ENCODE measurements at regions not wholly inside any gene's neighbourhood (a gene's known extent, or its start where the extent isn't known, plus 50 kb on each side); places are given as distances from the start of the nearest gene placed in this dataset.

GRCh38 chr10:108840944-108841343 is 1082.4 kb downstream of the XPNPEP1 start:
- DNase-seq: no peak

DNA sequence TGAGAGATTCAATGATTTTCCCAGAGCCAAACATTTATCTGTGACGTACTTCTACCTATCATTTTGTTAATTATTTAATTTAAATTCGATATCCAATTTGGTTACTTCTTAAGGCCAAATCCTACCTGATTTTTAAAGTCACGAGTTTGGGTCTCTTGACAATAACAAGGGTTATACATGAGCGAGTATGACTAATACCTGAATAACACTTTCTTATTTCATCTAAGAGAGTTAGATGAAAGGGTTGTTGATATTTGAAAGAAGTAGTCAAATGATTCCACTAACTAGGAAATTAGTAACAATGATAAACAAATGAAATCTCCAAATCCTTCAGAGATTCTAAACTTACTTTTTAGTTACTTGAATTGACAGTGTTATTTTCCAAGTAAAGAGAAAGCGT is 1086.9 kb downstream of the XPNPEP1 start:
- DNase-seq: no peak

- DNase-seq: no peak
Observed at GRCh38 chr10:108822026-108822425, 1101.3 kb downstream of the XPNPEP1 start.

DNA sequence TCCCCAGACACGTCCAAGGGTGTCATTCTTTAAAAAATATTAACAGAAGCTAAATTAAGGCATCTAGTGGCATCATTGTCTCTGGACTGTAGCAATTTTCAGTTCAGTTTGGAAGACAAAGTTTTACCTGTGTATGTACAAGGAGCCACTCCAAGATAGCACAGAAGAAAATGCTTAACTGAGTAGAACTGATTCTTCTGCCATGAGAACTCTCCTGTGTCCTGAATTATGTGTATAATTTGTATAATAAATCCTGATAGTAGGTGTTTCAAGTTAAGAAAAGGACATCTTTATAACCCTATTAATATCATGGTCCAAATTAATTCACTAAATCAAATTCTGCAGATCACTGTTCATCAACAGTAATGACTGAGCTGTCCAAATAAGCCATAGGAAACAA is 1104.0 kb downstream of the XPNPEP1 start:
- DNase-seq: no peak

- peak; percentile 52 for DNase-seq
Observed at GRCh38 chr10:108817584-108817983, 1105.7 kb downstream of the XPNPEP1 start.

- DNase-seq: no peak
Observed at GRCh38 chr10:108817135-108817534, 1106.2 kb downstream of the XPNPEP1 start.

DNA sequence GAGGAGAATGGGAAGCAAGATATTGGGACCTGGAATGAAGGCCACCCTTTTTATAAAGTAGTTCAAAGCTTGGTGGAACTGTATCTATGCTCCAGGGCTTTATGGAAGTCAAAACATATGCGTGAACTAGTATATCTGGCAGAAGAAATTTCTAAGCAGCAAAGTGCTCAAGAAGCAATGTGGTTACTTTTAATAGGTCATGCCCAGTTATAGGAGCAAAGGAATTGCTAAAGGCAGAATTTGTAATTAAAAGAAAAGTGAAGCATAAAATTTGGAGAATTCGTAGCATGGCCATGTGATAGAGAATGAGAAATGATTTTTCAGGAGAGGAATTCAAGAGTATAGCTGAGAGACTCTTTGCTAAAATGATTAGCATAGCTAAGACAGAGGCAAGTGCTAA is 1110.4 kb downstream of the XPNPEP1 start:
- no peak for DNase-seq

DNA sequence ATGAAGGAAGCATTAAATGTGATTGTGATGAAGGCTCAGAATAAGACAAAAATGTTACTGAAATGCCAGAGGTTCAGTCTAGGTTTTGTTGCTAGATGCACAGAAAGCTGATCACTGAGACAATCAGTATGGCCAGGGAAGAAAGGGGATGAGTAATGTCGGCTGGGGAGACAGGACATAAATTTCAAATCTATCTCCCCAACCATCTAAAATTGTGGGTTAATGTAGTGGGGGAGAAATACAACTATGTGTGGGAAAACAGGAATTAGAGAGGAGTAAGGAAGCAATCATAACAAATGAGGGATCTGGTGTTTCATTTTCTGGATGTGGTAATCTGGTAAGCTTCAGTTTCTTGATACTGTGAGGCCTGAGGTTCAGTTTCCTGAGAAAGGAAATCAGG is 1111.0 kb downstream of the XPNPEP1 start:
- peak; percentile 88 for DNase-seq

- no peak for DNase-seq
Observed at GRCh38 chr10:108808228-108808627, 1115.1 kb downstream of the XPNPEP1 start.

- DNase-seq: peak; percentile 91
Observed at GRCh38 chr10:108801775-108802517, 1121.4 kb downstream of the XPNPEP1 start.

DNA sequence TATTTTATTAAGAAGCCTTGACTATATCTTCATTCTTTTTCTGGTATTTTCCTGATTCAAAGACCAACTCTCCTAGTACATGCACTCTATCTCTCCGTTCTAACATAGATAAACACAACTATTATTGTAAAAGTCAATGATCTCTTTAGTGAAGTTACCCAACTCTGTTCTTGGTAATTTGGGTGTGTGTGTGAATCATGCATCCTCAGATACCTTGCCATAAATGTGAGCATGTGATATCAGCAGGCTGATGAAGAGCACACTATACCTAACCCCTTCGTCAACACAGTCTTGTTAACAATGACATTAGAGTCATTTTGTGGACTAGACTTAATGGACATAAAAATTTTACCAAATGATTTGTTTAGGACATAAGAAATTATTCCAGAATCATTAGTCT is 1122.1 kb downstream of the XPNPEP1 start:
- DNase-seq: no peak

DNA sequence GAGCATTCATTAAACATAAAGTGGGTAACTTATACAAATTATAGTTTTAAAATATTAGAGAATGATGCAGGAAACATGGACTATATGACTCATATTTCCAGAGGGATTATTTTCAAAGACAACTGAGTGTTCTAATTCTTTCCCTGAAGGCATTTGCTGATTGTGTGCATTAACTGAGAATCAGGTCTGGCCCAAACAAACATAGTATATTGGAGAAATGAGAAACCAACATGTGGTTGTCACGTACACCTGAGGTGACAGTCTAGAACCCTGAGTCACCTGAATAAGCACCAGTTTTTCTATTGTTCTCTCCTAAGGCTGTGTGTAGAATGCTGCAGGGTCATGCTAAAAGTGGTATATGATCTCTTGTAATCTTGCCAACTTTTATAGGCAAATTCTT is 1125.7 kb downstream of the XPNPEP1 start:
- DNase-seq: no peak

- DNase-seq: peak; percentile 51
Observed at GRCh38 chr10:108791794-108792474, 1131.4 kb downstream of the XPNPEP1 start.

- no peak for DNase-seq
Observed at GRCh38 chr10:108791030-108791429, 1132.3 kb downstream of the XPNPEP1 start.

GRCh38 chr10:108789919-108790318 is 1133.4 kb downstream of the XPNPEP1 start:
- peak; percentile 82 for DNase-seq

DNA sequence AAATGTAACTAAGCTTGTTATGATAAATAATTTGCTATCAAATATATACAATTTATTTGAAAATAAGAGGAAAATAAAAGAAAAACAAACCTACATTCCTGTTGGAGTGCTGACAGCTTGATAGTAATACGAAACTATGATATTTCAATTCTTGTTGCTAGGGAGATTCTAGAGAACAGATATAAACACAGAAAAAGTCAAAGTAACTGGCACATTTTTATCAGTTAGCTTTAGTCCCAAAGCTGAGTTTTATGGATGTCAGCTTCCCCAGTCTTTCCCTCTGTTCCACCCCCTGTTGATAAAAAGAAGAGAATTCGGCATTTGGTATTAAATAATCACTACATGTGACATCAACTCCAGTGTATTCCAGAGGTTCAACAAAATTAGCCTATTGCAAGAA is 1134.0 kb downstream of the XPNPEP1 start:
- DNase-seq: no peak

DNA sequence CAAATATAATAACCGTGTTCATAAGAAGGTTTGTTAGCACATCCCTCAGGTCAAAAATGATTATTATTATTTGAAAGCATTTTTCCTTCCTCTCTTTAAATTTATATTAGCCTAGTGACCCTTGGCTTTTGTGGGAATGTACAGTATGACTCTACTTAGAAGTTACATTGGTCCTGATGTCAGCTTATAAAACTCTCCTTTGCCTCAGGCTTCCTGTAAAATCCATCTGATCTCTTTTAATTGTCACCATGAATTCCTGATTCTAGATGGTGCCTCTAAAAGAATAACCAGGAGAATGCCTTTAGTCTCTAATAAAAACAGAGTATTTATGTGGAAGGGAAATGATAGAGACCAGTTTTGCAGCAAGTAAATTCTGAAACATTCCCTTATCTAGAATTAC is 1134.4 kb downstream of the XPNPEP1 start:
- no peak for DNase-seq

- peak; percentile 82 for DNase-seq
Observed at GRCh38 chr10:108787932-108788331, 1135.4 kb downstream of the XPNPEP1 start.

DNA sequence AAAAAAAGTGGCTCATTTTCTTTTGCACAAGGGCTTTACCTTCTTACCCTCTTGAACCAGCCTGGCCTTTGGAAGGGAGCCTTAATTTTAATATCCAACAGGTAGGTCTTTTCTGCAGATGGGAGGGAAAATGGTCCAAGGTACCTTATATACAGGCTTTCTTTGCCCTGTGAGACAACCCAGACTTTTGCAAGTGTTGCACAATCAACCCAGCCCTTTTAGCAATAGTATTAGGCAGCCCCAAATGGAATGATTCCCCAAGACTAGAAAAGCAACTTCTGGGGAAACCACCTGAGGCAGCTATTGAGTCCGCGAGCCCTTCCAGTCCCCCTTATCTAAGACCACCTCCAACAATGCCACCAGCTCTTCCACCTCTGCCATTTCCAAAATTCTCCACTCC is 1138.3 kb downstream of the XPNPEP1 start:
- no peak for DNase-seq

DNA sequence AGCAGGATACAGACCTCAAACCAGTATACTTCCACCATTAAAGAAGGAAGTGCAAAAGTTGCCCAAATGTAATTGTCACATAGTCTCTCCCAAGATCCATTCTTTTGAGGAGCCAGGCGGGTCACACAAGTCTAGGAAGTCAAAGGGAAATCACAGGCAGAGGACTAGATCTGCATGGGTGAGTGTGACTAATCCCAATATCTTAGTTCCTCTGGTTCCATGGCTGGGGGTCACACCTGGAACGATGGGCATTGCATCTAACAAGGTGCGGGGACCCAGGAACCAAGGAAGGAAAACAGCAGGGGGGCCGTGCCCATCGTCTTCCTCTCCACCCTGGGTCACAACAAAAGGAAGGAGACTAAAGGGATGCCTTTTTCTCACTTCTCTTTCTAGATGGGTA is 1138.8 kb downstream of the XPNPEP1 start:
- no peak for DNase-seq

DNA sequence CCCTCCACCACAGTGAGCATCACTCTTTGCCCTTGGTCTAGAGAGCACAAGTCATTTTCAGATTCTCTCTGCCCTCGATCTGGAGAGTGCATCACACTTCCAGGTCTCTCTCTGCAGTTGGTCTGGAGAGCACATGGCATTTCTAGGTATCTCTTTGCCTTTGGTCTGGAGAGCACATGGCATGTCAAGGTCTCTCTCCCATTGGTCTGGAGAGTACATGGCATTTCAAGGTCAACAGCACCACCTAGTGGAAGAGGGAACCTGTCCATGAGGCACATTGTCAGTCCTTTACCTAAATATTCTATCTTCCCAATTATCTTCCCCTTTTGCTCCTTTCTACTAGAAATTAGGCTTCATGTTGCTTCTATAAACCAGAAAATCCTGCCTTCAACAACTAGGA is 1139.4 kb downstream of the XPNPEP1 start:
- DNase-seq: peak; percentile 49

- DNase-seq: peak; percentile 48
Observed at GRCh38 chr10:108782411-108782810, 1140.9 kb downstream of the XPNPEP1 start.

DNA sequence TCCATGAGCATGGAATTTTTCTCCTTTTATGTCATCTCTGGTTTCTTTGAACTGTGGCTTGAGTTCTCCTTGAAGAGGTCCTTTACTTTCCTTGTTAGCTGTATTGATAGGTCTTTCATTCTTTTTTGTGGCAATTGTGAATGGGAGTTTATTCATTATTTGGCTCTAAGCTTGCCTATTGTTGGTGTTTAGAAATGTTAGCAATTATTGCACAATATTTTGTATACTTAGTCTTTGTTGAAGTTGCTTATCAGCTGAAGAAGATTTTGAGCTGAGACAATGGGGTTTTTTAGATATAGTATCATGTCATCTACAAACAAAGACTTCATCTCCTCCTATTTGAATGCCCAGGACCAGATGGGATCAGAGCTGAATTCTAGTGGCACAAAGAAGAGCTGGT is 1143.8 kb downstream of the XPNPEP1 start:
- DNase-seq: no peak

DNA sequence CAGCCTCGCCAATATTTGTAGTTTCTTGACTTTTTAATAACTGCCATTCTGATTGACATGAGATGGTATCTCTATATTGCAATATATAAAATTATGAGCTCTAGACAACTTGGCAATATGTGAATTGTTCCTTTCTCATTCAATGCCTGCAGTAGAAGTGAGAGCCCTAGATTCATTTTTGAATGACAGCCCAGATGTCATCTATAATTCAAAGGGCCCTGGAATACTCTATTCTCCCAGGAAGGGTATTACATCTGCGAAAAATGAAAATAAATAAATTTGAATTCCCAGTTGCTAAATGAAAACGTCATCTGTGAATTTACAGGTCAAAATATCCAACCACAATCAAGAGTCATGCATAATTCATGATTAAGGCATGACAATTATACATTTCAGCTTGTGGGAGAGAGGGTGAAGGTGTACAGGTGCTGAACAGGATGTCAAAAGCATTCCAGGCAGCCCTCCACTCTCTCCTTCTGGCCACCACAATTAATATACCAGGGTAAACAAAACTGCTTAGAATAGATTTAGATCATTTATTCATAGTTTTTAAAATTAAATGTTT is 1147.3 kb downstream of the XPNPEP1 start:
- no peak for DNase-seq
